Coronary artery (tissue), 2 donors: ENCODE measurements at regions not wholly inside any gene's neighbourhood (a gene's known extent, or its start where the extent isn't known, plus 50 kb on each side); places are given as distances from the start of the nearest gene placed in this dataset.

Source experiments
- DNase-seq: peaks from one replicate; pipeline ENCODE4 v3.0.0-alpha.2; 2017; ENCODE audit warnings: low spot score
- H3K27ac ChIP-seq, 2 donors: fragments of 200-600 bp; sonication (generic); one replicate each; pipeline ENCODE4 v1.5.1; 2016 to 2019
- H3K4me3 ChIP-seq: fragments of 200-600 bp; sonication (generic); 2 replicates; pipeline ENCODE4 v1.5.1; 2016; ENCODE audit warnings: mild to moderate bottlenecking, moderate library complexity
- CTCF ChIP-seq: fragments of 200-600 bp; sonication (generic); IDR thresholded peaks from one replicate; pipeline ENCODE4 v1.5.1; 2019; ENCODE audit warnings: antibody characterized with exemption

- no peak for TF ChIP-seq CTCF
- no peak overlapping the region for H3K4me3 ChIP-seq
- DNase-seq: no peak
- no peak overlapping the region for H3K27ac ChIP-seq
Measured at GRCh38 chr22:41041532-41041931, 50.9 kb upstream of the EP300 start.
